HCT116 (cell line): ENCODE measurements at regions not wholly inside any gene's neighbourhood (a gene's known extent, or its start where the extent isn't known, plus 50 kb on each side); places are given as distances from the start of the nearest gene placed in this dataset.

Experiments
- ATAC-seq: fragments of 200-7000 bp; cut with Tn5 transposase; 2 replicates; pipeline ENCODE4 v1.9.1; 2020; ENCODE audit warnings: mild to moderate bottlenecking, moderate library complexity
- BruUV-seq: library from RNA; stranded (reverse); fragments of 400-500 nt; replicated peaks from 2 replicates; lab custom pipeline; 2021; lab: Mats Ljungman, UMichigan
- CTCF ChIA-PET: fragments of 300-600 bp; sonication (Branson Sonifier 250); formaldehyde crosslinking; loops from one replicate; lab custom pipeline; 2021; ENCODE audit warnings: antibody characterized with exemption; lab: Charles Lee
- POLR2A ChIA-PET: fragments of 300-600, 350-600 bp; sonication (Branson Sonifier 250); formaldehyde crosslinking; loops from one replicate; lab custom pipeline; 2021; ENCODE audit warnings: antibody characterized with exemption; lab: Charles Lee
- RAD21 ChIA-PET, 2 experiments: fragments of 300-600 bp; sonication (Branson Sonifier 250); formaldehyde crosslinking; loops; one replicate each; lab custom pipeline; 2023; ENCODE audit warnings: low total read pairs in 2 of 2; ENCODE audit not compliant: uncharacterized antibody in 2 of 2, unreplicated experiment in 2 of 2, low non-redundant PET in 1 of 2; lab: Charles Lee
- DNase-seq: peaks from one replicate; pipeline ENCODE4 v3.0.0-alpha.2; 2010; ENCODE audit warnings: low read depth, low spot score
- H2AFZ ChIP-seq: fragments of 200-600 bp; shearing (Covaris generic), sonication (generic); 2 replicates; pipeline ENCODE4 v1.6.1; 2017; ENCODE audit warnings: low read depth, mixed run types, mixed read lengths, antibody characterized with exemption, low read length; ENCODE audit not compliant: poor library complexity, severe bottlenecking
- H3K27ac ChIP-seq: 2 replicates; pipeline ENCODE4 v1.5.1; 2012; ENCODE audit warnings: low read depth, low read length
- H3K27me3 ChIP-seq: fragments of 200-600 bp; sonication (generic); 2 replicates; pipeline ENCODE4 v1.6.1; 2016; ENCODE audit warnings: mixed run types, low read length, mixed read lengths; ENCODE audit not compliant: insufficient read depth
- H3K36me3 ChIP-seq, 2 experiments: fragments of 200-500 bp in 1 of 2; fragments of 200-600 bp in 1 of 2; sonication (Bioruptor generic) in 1 of 2; sonication (generic) in 1 of 2; 2 replicates each; pipeline versions ENCODE4 v1.5.1 to v1.6.1; 2014 to 2016; ENCODE audit warnings: low read length in 2 of 2, inconsistent platforms in 1 of 2, mixed read lengths in 1 of 2, mixed run types in 1 of 2; ENCODE audit not compliant: insufficient read depth in 2 of 2, control insufficient read depth in 1 of 2
- H3K4me1 ChIP-seq, 2 experiments: fragments of 200-600 bp in 1 of 2; sonication (generic) in 1 of 2; 2 replicates each; pipeline versions ENCODE4 v1.5.1 to v1.6.1; 2012 to 2017; ENCODE audit warnings: low read length in 2 of 2, inconsistent platforms in 1 of 2, mild to moderate bottlenecking in 1 of 2, mixed read lengths in 1 of 2, mixed run types in 1 of 2, moderate library complexity in 1 of 2; ENCODE audit not compliant: insufficient read depth in 2 of 2, control insufficient read depth in 1 of 2
- H3K4me2 ChIP-seq: fragments of 200-600 bp; sonication (generic); 2 replicates; pipeline ENCODE4 v1.6.1; 2017; ENCODE audit warnings: mixed run types, low read length, mixed read lengths
- H3K4me3 ChIP-seq, 2 experiments: fragments of 200-600 bp in 1 of 2; sonication (generic) in 1 of 2; replicated peaks in 1 of 2; 2 replicates each; pipeline ENCODE4 v1.5.1; 2011 to 2016; ENCODE audit warnings: low read length in 2 of 2, control low read depth in 1 of 2, low read depth in 1 of 2, mild to moderate bottlenecking in 1 of 2, mixed read lengths in 1 of 2, mixed run types in 1 of 2
- H3K79me2 ChIP-seq: fragments of 200-600 bp; sonication (generic); 2 replicates; pipeline ENCODE4 v1.6.1; 2017; ENCODE audit warnings: mild to moderate bottlenecking, mixed run types, low read length, moderate library complexity, mixed read lengths; ENCODE audit not compliant: insufficient read depth
- H3K9ac ChIP-seq: fragments of 200-600 bp; sonication (generic); 2 replicates; pipeline ENCODE4 v1.6.1; 2016; ENCODE audit warnings: low read length, mixed read lengths
- H3K9me2 ChIP-seq: fragments of 200-600 bp; sonication (generic), shearing (Covaris generic); 2 replicates; pipeline ENCODE4 v1.6.1; 2017; ENCODE audit warnings: mixed run types, mild to moderate bottlenecking, moderate library complexity; ENCODE audit not compliant: insufficient read depth
- H3K9me3 ChIP-seq, 2 experiments: fragments of 200-500 bp in 1 of 2; fragments of 200-600 bp in 1 of 2; sonication (Bioruptor generic) in 1 of 2; sonication (generic) in 1 of 2; 2 replicates each; pipeline ENCODE4 v1.6.1; 2014 to 2017; ENCODE audit warnings: low read length in 2 of 2, mixed read lengths in 2 of 2, inconsistent platforms in 1 of 2, low read depth in 1 of 2, mild to moderate bottlenecking in 1 of 2, mixed run types in 1 of 2, moderate library complexity in 1 of 2; ENCODE audit not compliant: control insufficient read depth in 1 of 2, insufficient read depth in 1 of 2
- H4K20me1 ChIP-seq: fragments of 200-600 bp; sonication (generic), shearing (Covaris generic); 2 replicates; pipeline ENCODE4 v1.6.1; 2017; ENCODE audit warnings: mixed run types, mild to moderate bottlenecking, moderate library complexity; ENCODE audit not compliant: insufficient read depth
- CBX3 ChIP-seq: IDR thresholded peaks from 2 replicates; pipeline ENCODE4 v1.6.1; 2012; ENCODE audit warnings: low read depth
- EGR1 ChIP-seq: IDR thresholded peaks from 2 replicates; pipeline ENCODE4 v1.6.1; 2012; ENCODE audit warnings: low read depth
- EZH2phosphoT487 ChIP-seq: fragments of 200-600 bp; IDR thresholded peaks from 2 replicates; pipeline ENCODE4 v1.6.1; 2018; ENCODE audit warnings: antibody characterized with exemption, borderline replicate concordance
- JUND ChIP-seq: IDR thresholded peaks from 2 replicates; pipeline ENCODE4 v1.6.1; 2012
- POLR2A ChIP-seq: IDR thresholded peaks from 2 replicates; pipeline ENCODE4 v1.7.0; 2011; ENCODE audit warnings: borderline replicate concordance; ENCODE audit not compliant: insufficient read depth, insufficient read length; ENCODE audit errors: extremely low read depth
- POLR2AphosphoS5 ChIP-seq: IDR thresholded peaks from 2 replicates; pipeline ENCODE4 v1.6.1; 2011; ENCODE audit warnings: mild to moderate bottlenecking, low read depth, low read length, moderate library complexity
- SP1 ChIP-seq: IDR thresholded peaks from 2 replicates; pipeline ENCODE4 v1.6.1; 2012; ENCODE audit warnings: low read depth
- SRF ChIP-seq: IDR thresholded peaks from 2 replicates; pipeline ENCODE4 v1.6.1; 2012; ENCODE audit warnings: low read depth
- TCF7L2 ChIP-seq: IDR thresholded peaks from 2 replicates; pipeline ENCODE4 v1.7.0; 2011; ENCODE audit warnings: borderline replicate concordance, inconsistent platforms; ENCODE audit not compliant: insufficient read depth, insufficient read length; ENCODE audit errors: extremely low read depth
- ZFX ChIP-seq: fragments of 450-650 bp; IDR thresholded peaks from 2 replicates; pipeline ENCODE4 v1.6.1; 2017
- ZNF274 ChIP-seq: fragments of 200-500 bp; sonication (Bioruptor generic); IDR thresholded peaks from 2 replicates; pipeline ENCODE4 v1.6.1; 2014; ENCODE audit warnings: mild to moderate bottlenecking, low read depth, low read length, inconsistent platforms
- intact Hi-C: fragments of 100-400 bp; cut with micrococcal nuclease; formaldehyde crosslinking; loops from 2 replicates; pipeline ENCODE4 v1.10.0; 2022
- TF ChIP-seq, protein P1 (sequence below): IDR thresholded peaks from 2 replicates; pipeline ENCODE4 v1.6.1; 2012
- TF ChIP-seq, protein P2 (sequence below): IDR thresholded peaks from 2 replicates; pipeline ENCODE4 v1.6.1; 2012
- TF ChIP-seq, protein P3 (sequence below): IDR thresholded peaks from 2 replicates; pipeline ENCODE4 v1.6.1; 2011; ENCODE audit warnings: mild to moderate bottlenecking, low read length, moderate library complexity; ENCODE audit not compliant: insufficient replicate concordance; ENCODE audit errors: extremely low read depth

DNA sequence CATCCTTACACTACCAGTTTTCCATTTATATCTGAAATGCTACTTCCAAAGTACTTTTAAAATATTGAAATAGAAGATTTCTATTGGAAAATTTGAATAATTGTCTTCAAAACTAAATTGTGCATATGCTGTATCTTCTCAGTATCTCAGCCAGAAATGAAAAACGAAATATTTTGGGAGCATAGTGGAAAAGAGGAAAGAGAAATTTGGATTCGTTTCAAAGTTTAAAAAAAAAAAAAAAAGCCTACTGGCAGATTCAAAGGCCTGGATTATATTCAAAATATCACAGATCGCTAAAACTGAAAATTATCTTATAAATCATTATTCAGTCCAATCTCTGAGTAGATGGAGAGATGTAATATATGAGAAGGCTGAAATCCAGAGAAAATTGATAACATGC, 440.7 kb downstream of the TAF11L14 start:
- no peaks in the 10 kb centered on the region for H4K20me1 ChIP-seq
- H3K9me3 ChIP-seq: peaks cover 8% of the 10 kb centered on the region in 2 experiments; a peak in 2 of 4 replicates
- H3K9me2 ChIP-seq: no peaks in the 10 kb centered on the region
- TF ChIP-seq EGR1 (no peak), EZH2phosphoT487 (no peak), POLR2A (no peak), ZFX (no peak), ZNF274 (no peak)
- H3K9ac ChIP-seq: no peak overlapping the region
- intact Hi-C loops: no loop called here
- H3K4me3 ChIP-seq: no peak overlapping the region
- no peak overlapping the region for H3K4me2 ChIP-seq
- POLR2A ChIA-PET: no interaction called here
- no peaks in the 10 kb centered on the region for H3K79me2 ChIP-seq
- no TSS peak for BruUV-seq
- H3K4me1 ChIP-seq: no peaks in the 10 kb centered on the region
- CTCF ChIA-PET: no interaction called here
- no peaks in the 10 kb centered on the region for H3K36me3 ChIP-seq
- ATAC-seq (no peak), DNase-seq (no peak)
- no peak overlapping the region for H3K27ac ChIP-seq
- RAD21 ChIA-PET: no interaction called here
- H2AFZ ChIP-seq: no peak overlapping the region
- H3K27me3 ChIP-seq: no peaks in the 10 kb centered on the region

DNA sequence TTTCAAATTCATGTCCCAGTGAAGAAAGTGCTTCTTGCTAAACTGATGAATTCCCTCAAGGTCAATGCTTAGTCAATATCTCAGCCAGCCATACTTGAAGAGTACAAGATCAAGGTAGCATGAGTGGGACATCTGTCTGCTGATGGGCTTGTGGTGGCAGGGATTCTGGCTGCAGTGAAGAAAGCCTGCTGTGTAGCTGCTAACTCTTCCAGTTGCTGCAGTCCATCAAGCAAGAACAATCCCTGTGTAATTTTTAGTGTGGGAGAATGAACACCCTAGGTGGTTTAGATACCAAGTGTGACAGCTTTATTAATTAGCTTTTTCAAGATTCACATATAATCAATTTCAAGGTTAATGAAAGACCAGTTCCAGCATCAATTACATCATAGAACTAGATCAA, 443.9 kb downstream of the TAF11L14 start:
- H3K9me3 ChIP-seq: peaks cover 3 to 17% of the 10 kb centered on the region in 2 experiments; a peak in 2 of 4 replicates
- no peaks in the 10 kb centered on the region for H3K27me3 ChIP-seq
- RAD21 ChIA-PET: no interaction called here
- intact Hi-C loops: no loop called here
- H3K4me3 ChIP-seq: no peak overlapping the region
- H4K20me1 ChIP-seq: no peaks in the 10 kb centered on the region
- CTCF ChIA-PET: no interaction called here
- no peak overlapping the region for H3K27ac ChIP-seq
- H3K9ac ChIP-seq: no peak overlapping the region
- BruUV-seq: no TSS peak
- no peaks in the 10 kb centered on the region for H3K9me2 ChIP-seq
- H3K79me2 ChIP-seq: no peaks in the 10 kb centered on the region
- ATAC-seq: no peak
- DNase-seq: no peak
- POLR2A ChIA-PET: no interaction called here
- H3K4me2 ChIP-seq: no peak overlapping the region
- TF ChIP-seq SRF (no peak), EGR1 (no peak), ZNF274 (no peak), CBX3 (no peak), JUND (no peak), POLR2AphosphoS5 (no peak), SP1 (no peak), ZFX (no peak), TCF7L2 (no peak)
- TF ChIP-seq, protein P1, sequence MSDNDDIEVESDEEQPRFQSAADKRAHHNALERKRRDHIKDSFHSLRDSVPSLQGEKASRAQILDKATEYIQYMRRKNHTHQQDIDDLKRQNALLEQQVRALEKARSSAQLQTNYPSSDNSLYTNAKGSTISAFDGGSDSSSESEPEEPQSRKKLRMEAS: no peak
- TF ChIP-seq, protein P2, sequence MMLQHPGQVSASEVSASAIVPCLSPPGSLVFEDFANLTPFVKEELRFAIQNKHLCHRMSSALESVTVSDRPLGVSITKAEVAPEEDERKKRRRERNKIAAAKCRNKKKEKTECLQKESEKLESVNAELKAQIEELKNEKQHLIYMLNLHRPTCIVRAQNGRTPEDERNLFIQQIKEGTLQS: no peak
- TF ChIP-seq, protein P3, sequence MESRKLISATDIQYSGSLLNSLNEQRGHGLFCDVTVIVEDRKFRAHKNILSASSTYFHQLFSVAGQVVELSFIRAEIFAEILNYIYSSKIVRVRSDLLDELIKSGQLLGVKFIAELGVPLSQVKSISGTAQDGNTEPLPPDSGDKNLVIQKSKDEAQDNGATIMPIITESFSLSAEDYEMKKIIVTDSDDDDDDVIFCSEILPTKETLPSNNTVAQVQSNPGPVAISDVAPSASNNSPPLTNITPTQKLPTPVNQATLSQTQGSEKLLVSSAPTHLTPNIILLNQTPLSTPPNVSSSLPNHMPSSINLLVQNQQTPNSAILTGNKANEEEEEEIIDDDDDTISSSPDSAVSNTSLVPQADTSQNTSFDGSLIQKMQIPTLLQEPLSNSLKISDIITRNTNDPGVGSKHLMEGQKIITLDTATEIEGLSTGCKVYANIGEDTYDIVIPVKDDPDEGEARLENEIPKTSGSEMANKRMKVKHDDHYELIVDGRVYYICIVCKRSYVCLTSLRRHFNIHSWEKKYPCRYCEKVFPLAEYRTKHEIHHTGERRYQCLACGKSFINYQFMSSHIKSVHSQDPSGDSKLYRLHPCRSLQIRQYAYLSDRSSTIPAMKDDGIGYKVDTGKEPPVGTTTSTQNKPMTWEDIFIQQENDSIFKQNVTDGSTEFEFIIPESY: no peak
- H3K4me1 ChIP-seq: no peaks in the 10 kb centered on the region
- no peaks in the 10 kb centered on the region for H3K36me3 ChIP-seq
- H2AFZ ChIP-seq: no peak overlapping the region
